Aorta (tissue), 5 donors: ENCODE measurements at regions not wholly inside any gene's neighbourhood (a gene's known extent, or its start where the extent isn't known, plus 50 kb on each side); places are given as distances from the start of the nearest gene placed in this dataset.

Source experiments
- ATAC-seq: fragments of 200-7000 bp; cut with Tn5 transposase; one replicate; pipeline ENCODE4 v1.9.1; 2022; ENCODE audit warnings: moderate library complexity; ENCODE audit not compliant: low FRiP score
- DNase-seq, 2 donors: peaks; one replicate each; pipeline ENCODE4 v3.0.0-alpha.2; 2020
- H3K27ac ChIP-seq, 2 donors: one replicate each; pipeline ENCODE4 v1.5.1; 2013; ENCODE audit warnings: low read length in 2 of 2, mild to moderate bottlenecking in 2 of 2, moderate library complexity in 2 of 2, control low read depth in 1 of 2, inconsistent platforms in 1 of 2, low read depth in 1 of 2
- H3K27me3 ChIP-seq, 2 donors: one replicate each; pipeline ENCODE4 v1.6.1; 2013; ENCODE audit warnings: control low read depth in 1 of 2, low read length in 1 of 2, mild to moderate bottlenecking in 1 of 2, moderate library complexity in 1 of 2; ENCODE audit not compliant: insufficient read depth in 2 of 2, control insufficient read depth in 1 of 2
- H3K36me3 ChIP-seq, 2 donors: one replicate each; pipeline ENCODE4 v1.6.1; 2013; ENCODE audit warnings: control low read depth in 1 of 2, low read length in 1 of 2, mild to moderate bottlenecking in 1 of 2; ENCODE audit not compliant: insufficient read depth in 2 of 2, control insufficient read depth in 1 of 2
- H3K4me1 ChIP-seq, 2 donors: one replicate each; pipeline ENCODE4 v1.6.1; 2013; ENCODE audit warnings: low read length in 2 of 2, control low read depth in 1 of 2, mild to moderate bottlenecking in 1 of 2, moderate library complexity in 1 of 2; ENCODE audit not compliant: insufficient read depth in 2 of 2, control insufficient read depth in 1 of 2
- H3K4me3 ChIP-seq, 2 donors: one replicate each; pipeline ENCODE4 v1.5.1; 2013; ENCODE audit warnings: low read length in 2 of 2, control low read depth in 1 of 2, mild to moderate bottlenecking in 1 of 2
- H3K9me3 ChIP-seq: one replicate; pipeline ENCODE4 v1.6.1; 2013; ENCODE audit warnings: mild to moderate bottlenecking, low read length; ENCODE audit not compliant: control insufficient read depth
- WGBS, 2 donors: extraction: QIAGEN DNeasy Blood & Tissue Kit; methylation state at CpG; one replicate each; pipeline ENCODE4 v1.1.7; 2013; 5-methylcytosine and 5-hydroxymethylcytosine counted together
- intact Hi-C, 2 donors: fragments of 100-400 bp; cut with DNase I; formaldehyde crosslinking; loops; one replicate each; pipeline versions ENCODE4 v1.14.2 to v1.15.0; 2022
- donor health status: healthy with polysubstance abuse.
- donor health status: Bipolar disorder and iron deficiency.
- donor health status: DM: no; HTN: no; CAD: no.
- donor health status: DM: no; HTN: no; CAD: no.
- donor health status: DM: yes; HTN: yes; CAD: no.

GRCh38 chr5:2684606-2685005, 66.9 kb downstream of the IRX2 start:
- ATAC-seq (no peak), DNase-seq (no peak)
- Histone ChIP-seq H3K36me3 (no peaks in the 10 kb centered on the region), H3K4me3 (no peak overlapping the region), H3K27ac (no peak overlapping the region), H3K4me1 (no peaks in the 10 kb centered on the region), H3K27me3 (no peaks in the 10 kb centered on the region), H3K9me3 (peaks cover 1% of the 10 kb centered on the region)
- 86 to 88% methylated on average over 11 of the region's 11 CpGs for WGBS, 2 donors
- intact Hi-C loops: no loop called here

- intact Hi-C loops: no loop called here
- whole genome bisulfite sequencing, 2 donors: 70 to 77% methylated on average over 14 of the region's 14 CpGs
- H3K36me3 ChIP-seq: no peaks in the 10 kb centered on the region
- no peaks in the 10 kb centered on the region for H3K9me3 ChIP-seq
- H3K4me1 ChIP-seq: no peaks in the 10 kb centered on the region
- no peak for ATAC-seq
- H3K27me3 ChIP-seq: no peaks in the 10 kb centered on the region
- no peak overlapping the region for H3K4me3 ChIP-seq
- no peak overlapping the region for H3K27ac ChIP-seq
- DNase-seq: no peak
Measured at GRCh38 chr5:2683720-2684119, 67.8 kb downstream of the IRX2 start.

- H3K4me3 ChIP-seq: no peak overlapping the region
- H3K9me3 ChIP-seq: no peaks in the 10 kb centered on the region
- intact Hi-C loops: no loop called here
- no peaks in the 10 kb centered on the region for H3K4me1 ChIP-seq
- no peaks in the 10 kb centered on the region for H3K27me3 ChIP-seq
- no peak overlapping the region for H3K27ac ChIP-seq
- ATAC-seq (no peak), DNase-seq (no peak)
- no peaks in the 10 kb centered on the region for H3K36me3 ChIP-seq
- WGBS, 2 donors: 83 to 84% methylated on average over 3 of the region's 3 CpGs
Measured at GRCh38 chr5:2681476-2681875, 70.0 kb downstream of the IRX2 start.

DNA sequence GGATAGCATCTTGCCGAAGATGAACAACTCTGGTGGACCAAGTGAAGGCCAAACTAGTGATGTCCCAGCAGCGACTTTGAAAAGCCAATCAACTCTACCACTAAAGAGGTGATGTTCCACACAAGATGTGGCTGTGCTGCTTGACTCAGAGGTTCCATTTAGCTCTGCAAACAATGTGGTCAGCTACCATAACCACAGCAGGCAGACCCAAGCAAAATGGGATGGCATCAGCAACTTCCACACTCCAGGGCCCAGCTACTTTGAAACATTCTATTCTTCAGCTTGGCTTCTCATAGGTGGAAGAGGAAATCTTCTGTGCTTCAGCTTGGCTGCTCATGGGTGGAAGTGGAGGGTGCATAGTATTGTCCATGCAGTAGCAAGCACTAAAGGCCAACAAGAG, 70.5 kb downstream of the IRX2 start:
- Histone ChIP-seq H3K4me3 (no peak overlapping the region), H3K4me1 (no peaks in the 10 kb centered on the region), H3K27ac (no peak overlapping the region), H3K9me3 (no peaks in the 10 kb centered on the region), H3K27me3 (no peaks in the 10 kb centered on the region), H3K36me3 (no peaks in the 10 kb centered on the region)
- WGBS, 2 donors: 76 to 88% methylated on average over 2 of the region's 2 CpGs
- ATAC-seq: no peak
- intact Hi-C loops: no loop called here
- no peak for DNase-seq

- H3K4me3 ChIP-seq: no peak overlapping the region
- no peak for DNase-seq
- 85 to 93% methylated on average over 2 of the region's 2 CpGs for WGBS, 2 donors
- intact Hi-C loops: no loop called here
- H3K36me3 ChIP-seq: no peaks in the 10 kb centered on the region
- no peak overlapping the region for H3K27ac ChIP-seq
- no peaks in the 10 kb centered on the region for H3K4me1 ChIP-seq
- ATAC-seq: no peak
- no peaks in the 10 kb centered on the region for H3K9me3 ChIP-seq
- no peaks in the 10 kb centered on the region for H3K27me3 ChIP-seq
Measured at GRCh38 chr5:2677689-2678088, 73.8 kb downstream of the IRX2 start.

- intact Hi-C loops: no loop called here
- no peaks in the 10 kb centered on the region for H3K36me3 ChIP-seq
- no peak overlapping the region for H3K27ac ChIP-seq
- no peak overlapping the region for H3K4me3 ChIP-seq
- no peaks in the 10 kb centered on the region for H3K9me3 ChIP-seq
- no peaks in the 10 kb centered on the region for H3K27me3 ChIP-seq
- ATAC-seq (no peak), DNase-seq (no peak)
- no peaks in the 10 kb centered on the region for H3K4me1 ChIP-seq
- 77 to 78% methylated on average over 7 of the region's 7 CpGs for WGBS, 2 donors
Measured at GRCh38 chr5:2675548-2675947, 75.9 kb downstream of the IRX2 start.

GRCh38 chr5:2674456-2674855, 77.0 kb downstream of the IRX2 start:
- WGBS, 2 donors: 68 to 69% methylated on average over 3 of the region's 3 CpGs
- intact Hi-C loops: no loop called here
- no peaks in the 10 kb centered on the region for H3K27me3 ChIP-seq

DNA sequence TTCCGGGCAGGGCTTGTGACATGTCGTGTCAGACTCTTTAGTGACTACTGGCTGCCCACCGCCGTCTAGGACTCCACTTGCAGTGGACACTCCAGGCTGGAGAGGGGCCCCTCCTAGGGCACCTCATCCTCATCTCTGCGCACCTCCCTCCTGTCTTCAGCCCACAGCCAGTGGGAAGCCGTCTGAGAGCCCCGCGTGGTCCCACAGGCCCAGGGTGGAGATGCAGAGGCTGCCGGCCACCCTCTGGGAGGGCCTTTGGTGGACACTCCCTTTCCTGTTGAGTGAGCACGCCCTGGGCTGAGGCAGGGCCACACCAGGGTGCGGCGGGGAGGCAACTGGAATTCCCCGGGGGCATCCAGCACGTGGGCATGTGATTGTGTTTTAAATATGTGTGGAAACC, 80.5 kb downstream of the IRX2 start:
- H3K27ac ChIP-seq: no peak overlapping the region
- H3K36me3 ChIP-seq: no peaks in the 10 kb centered on the region
- no peaks in the 10 kb centered on the region for H3K9me3 ChIP-seq
- no peak overlapping the region for H3K4me3 ChIP-seq
- intact Hi-C loops: no loop called here
- ATAC-seq: no peak
- no peaks in the 10 kb centered on the region for H3K4me1 ChIP-seq
- no peak for DNase-seq
- H3K27me3 ChIP-seq: no peaks in the 10 kb centered on the region
- WGBS, 2 donors: 73 to 77% methylated on average over 14 of the region's 14 CpGs

More at GRCh38 chr5:2674456-2674855, 77.0 kb downstream of the IRX2 start:
- Histone ChIP-seq H3K9me3 (no peaks in the 10 kb centered on the region), H3K36me3 (no peaks in the 10 kb centered on the region), H3K4me3 (no peak overlapping the region), H3K4me1 (no peaks in the 10 kb centered on the region), H3K27ac (no peak overlapping the region)
- no peak for DNase-seq
- ATAC-seq: no peak

DNA sequence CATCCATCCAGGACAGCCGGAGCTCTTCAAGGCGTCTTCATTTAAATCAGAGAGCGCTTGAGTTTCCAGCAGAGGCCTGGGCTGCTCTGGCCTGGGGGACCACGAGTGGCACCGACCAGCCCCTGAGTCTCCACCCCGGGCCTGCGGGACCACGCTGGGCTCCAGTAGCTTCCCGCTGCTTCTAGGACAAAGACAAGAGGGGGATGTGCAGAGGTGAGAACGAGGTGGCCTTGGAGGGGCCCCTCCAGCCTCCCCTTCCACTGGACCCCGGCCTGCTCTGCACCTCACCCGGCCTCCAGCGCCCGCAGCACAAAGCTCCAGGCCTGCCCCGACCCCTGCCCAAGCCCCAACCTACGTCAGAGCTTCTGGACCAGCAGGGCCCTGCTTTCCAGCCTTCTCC, 81.6 kb downstream of the IRX2 start:
- intact Hi-C loops: no loop called here
- WGBS, 2 donors: 82 to 85% methylated on average over 16 of the region's 16 CpGs
- ATAC-seq (no peak), DNase-seq (no peak)
- H3K9me3 ChIP-seq: no peaks in the 10 kb centered on the region
- H3K4me1 ChIP-seq: no peaks in the 10 kb centered on the region
- no peaks in the 10 kb centered on the region for H3K36me3 ChIP-seq
- no peaks in the 10 kb centered on the region for H3K27me3 ChIP-seq
- no peak overlapping the region for H3K27ac ChIP-seq
- H3K4me3 ChIP-seq: no peak overlapping the region
